HEK293 (cell line): ENCODE measurements at regions not wholly inside any gene's neighbourhood (a gene's known extent, or its start where the extent isn't known, plus 50 kb on each side); places are given as distances from the start of the nearest gene placed in this dataset.

ENCODE experiments used
- CTCF ChIA-PET: fragments of 350-600 bp; formaldehyde crosslinking; extraction: SDS; loops from one replicate; lab custom pipeline; 2021; ENCODE audit warnings: antibody characterized with exemption; lab: Yijun Ruan, JAX
- POLR2A ChIA-PET: fragments of 300-600 bp; formaldehyde crosslinking; extraction: SDS; loops from one replicate; lab custom pipeline; 2020; ENCODE audit warnings: antibody characterized with exemption, inconsistent platforms; lab: Yijun Ruan, JAX
- H3K27ac ChIP-seq: fragments of 200-500 bp; sonication (Bioruptor generic); 2 replicates; pipeline ENCODE4 v1.5.1; 2014; ENCODE audit warnings: low read depth, low read length, control low read depth, inconsistent platforms; ENCODE audit errors: extremely low read depth
- H3K36me3 ChIP-seq, 2 experiments: fragments of 200-500 bp in 1 of 2; sonication (Bioruptor generic) in 1 of 2; 1 replicate in 1 of 2; 2 replicates in 1 of 2; pipeline ENCODE4 v1.5.1; 2014 to 2017; ENCODE audit warnings: inconsistent platforms in 2 of 2, low read length in 2 of 2; ENCODE audit not compliant: control insufficient read depth in 2 of 2, insufficient read depth in 1 of 2
- H3K4me1 ChIP-seq: fragments of 200-500 bp; sonication (Bioruptor generic); 2 replicates; pipeline ENCODE4 v1.5.1; 2014; ENCODE audit warnings: mild to moderate bottlenecking, low read length, inconsistent platforms; ENCODE audit not compliant: control insufficient read depth, insufficient read depth
- H3K4me3 ChIP-seq: 2 replicates; pipeline ENCODE4 v1.5.1; 2011; ENCODE audit warnings: low read depth, mild to moderate bottlenecking, control low read depth, low read length, moderate library complexity
- H3K9me3 ChIP-seq: fragments of 200-500 bp; sonication (Bioruptor generic); 2 replicates; pipeline ENCODE4 v1.5.1; 2014; ENCODE audit warnings: low read depth, low read length, inconsistent platforms; ENCODE audit not compliant: control insufficient read depth, insufficient read depth
- EGR2 ChIP-seq: fragments of 450-650 bp; formaldehyde crosslinking; IDR thresholded peaks from 2 replicates; pipeline ENCODE4 v1.5.1; 2016; ENCODE audit warnings: low read depth, missing biosample characterization, missing genetic modification characterization
- FEZF1 ChIP-seq: fragments of 450-650 bp; formaldehyde crosslinking; IDR thresholded peaks from 2 replicates; pipeline ENCODE4 v1.5.1; 2016; ENCODE audit warnings: missing biosample characterization, missing genetic modification characterization
- KLF10 ChIP-seq: fragments of 450-650 bp; IDR thresholded peaks from 2 replicates; pipeline ENCODE4 v1.5.1; 2018; ENCODE audit warnings: missing biosample characterization, mild to moderate bottlenecking, missing genetic modification characterization
- KLF16 ChIP-seq: fragments of 450-650 bp; formaldehyde crosslinking; IDR thresholded peaks from 2 replicates; pipeline ENCODE4 v1.5.1; 2017; ENCODE audit warnings: missing biosample characterization, missing genetic modification characterization
- MEIS1 ChIP-seq: sonication (generic); formaldehyde crosslinking; IDR thresholded peaks from 2 replicates; pipeline ENCODE4 v1.8.1; 2022; ENCODE audit warnings: missing genetic modification reagents, mild to moderate bottlenecking, borderline replicate concordance
- PATZ1 ChIP-seq: fragments of 450-650 bp; formaldehyde crosslinking; IDR thresholded peaks from 2 replicates; pipeline ENCODE4 v1.5.1; 2016; ENCODE audit warnings: missing biosample characterization, missing genetic modification characterization
- SALL2 ChIP-seq: fragments of 450-650 bp; formaldehyde crosslinking; IDR thresholded peaks from 2 replicates; pipeline ENCODE4 v1.5.0; 2017; ENCODE audit warnings: missing biosample characterization, mild to moderate bottlenecking, missing genetic modification characterization, borderline replicate concordance
- ZBTB17 ChIP-seq: fragments of 450-650 bp; formaldehyde crosslinking; IDR thresholded peaks from 2 replicates; pipeline ENCODE4 v1.5.1; 2016; ENCODE audit warnings: missing biosample characterization, missing genetic modification characterization
- ZBTB48 ChIP-seq: fragments of 450-650 bp; formaldehyde crosslinking; IDR thresholded peaks from 2 replicates; pipeline ENCODE4 v1.5.1; 2016; ENCODE audit warnings: missing biosample characterization, missing genetic modification characterization
- ZBTB7A ChIP-seq: fragments of 450-650 bp; formaldehyde crosslinking; IDR thresholded peaks from 2 replicates; pipeline ENCODE4 v1.5.1; 2016; ENCODE audit warnings: low read depth, missing biosample characterization, missing genetic modification characterization
- ZFP37 ChIP-seq: fragments of 450-650 bp; formaldehyde crosslinking; IDR thresholded peaks from 2 replicates; pipeline ENCODE4 v1.5.1; 2016; ENCODE audit warnings: missing biosample characterization, missing genetic modification characterization
- ZNF112 ChIP-seq: fragments of 450-650 bp; formaldehyde crosslinking; IDR thresholded peaks from 2 replicates; pipeline ENCODE4 v1.5.0; 2017; ENCODE audit warnings: missing biosample characterization, missing genetic modification characterization
- ZNF248 ChIP-seq: fragments of 450-650 bp; formaldehyde crosslinking; IDR thresholded peaks from 2 replicates; pipeline ENCODE4 v1.5.1; 2017; ENCODE audit warnings: missing biosample characterization, missing genetic modification characterization
- ZNF292 ChIP-seq: fragments of 450-650 bp; formaldehyde crosslinking; IDR thresholded peaks from 2 replicates; pipeline ENCODE4 v1.5.1; 2016; ENCODE audit warnings: low read depth, missing biosample characterization, missing genetic modification characterization, borderline replicate concordance
- ZNF416 ChIP-seq: fragments of 450-650 bp; formaldehyde crosslinking; IDR thresholded peaks from 2 replicates; pipeline ENCODE4 v1.5.1; 2016; ENCODE audit warnings: missing biosample characterization, missing genetic modification characterization
- ZNF558 ChIP-seq: fragments of 450-650 bp; formaldehyde crosslinking; IDR thresholded peaks from 2 replicates; pipeline ENCODE4 v1.5.1; 2016; ENCODE audit warnings: missing biosample characterization, missing genetic modification characterization
- ZNF561 ChIP-seq: fragments of 450-650 bp; IDR thresholded peaks from 2 replicates; pipeline ENCODE4 v1.5.1; 2018; ENCODE audit warnings: missing biosample characterization, missing genetic modification characterization, borderline replicate concordance
- ZNF580 ChIP-seq: fragments of 450-650 bp; formaldehyde crosslinking; IDR thresholded peaks from 2 replicates; pipeline ENCODE4 v1.5.1; 2016; ENCODE audit warnings: missing biosample characterization, missing genetic modification characterization
- ZNF624 ChIP-seq: fragments of 450-650 bp; formaldehyde crosslinking; IDR thresholded peaks from 2 replicates; pipeline ENCODE4 v1.5.1; 2017; ENCODE audit warnings: missing biosample characterization, missing genetic modification characterization
- ZNF629 ChIP-seq: fragments of 450-650 bp; formaldehyde crosslinking; IDR thresholded peaks from 2 replicates; pipeline ENCODE4 v1.5.1; 2017; ENCODE audit warnings: missing biosample characterization, missing genetic modification characterization
- ZNF707 ChIP-seq: fragments of 450-650 bp; formaldehyde crosslinking; IDR thresholded peaks from 2 replicates; pipeline ENCODE4 v1.5.1; 2016; ENCODE audit warnings: missing biosample characterization, missing genetic modification characterization
- ZNF768 ChIP-seq: fragments of 450-650 bp; formaldehyde crosslinking; IDR thresholded peaks from 2 replicates; pipeline ENCODE4 v1.5.1; 2018; ENCODE audit warnings: missing biosample characterization, mild to moderate bottlenecking, missing genetic modification characterization
- ZNF776 ChIP-seq: fragments of 450-650 bp; formaldehyde crosslinking; IDR thresholded peaks from 2 replicates; pipeline ENCODE4 v1.5.0; 2017; ENCODE audit warnings: missing biosample characterization, missing genetic modification characterization, borderline replicate concordance
- ZSCAN16 ChIP-seq: fragments of 450-650 bp; formaldehyde crosslinking; IDR thresholded peaks from 2 replicates; pipeline ENCODE4 v1.5.1; 2016; ENCODE audit warnings: missing biosample characterization, missing genetic modification characterization
- TF ChIP-seq, protein P1 (sequence below): fragments of 450-650 bp; formaldehyde crosslinking; IDR thresholded peaks from 2 replicates; pipeline ENCODE4 v1.5.1; 2017; ENCODE audit warnings: missing biosample characterization, missing genetic modification characterization
- TF ChIP-seq, protein P2 (sequence below): fragments of 450-650 bp; formaldehyde crosslinking; IDR thresholded peaks from 2 replicates; pipeline ENCODE4 v1.5.1; 2016; ENCODE audit warnings: missing biosample characterization, missing genetic modification characterization, low read depth

DNA sequence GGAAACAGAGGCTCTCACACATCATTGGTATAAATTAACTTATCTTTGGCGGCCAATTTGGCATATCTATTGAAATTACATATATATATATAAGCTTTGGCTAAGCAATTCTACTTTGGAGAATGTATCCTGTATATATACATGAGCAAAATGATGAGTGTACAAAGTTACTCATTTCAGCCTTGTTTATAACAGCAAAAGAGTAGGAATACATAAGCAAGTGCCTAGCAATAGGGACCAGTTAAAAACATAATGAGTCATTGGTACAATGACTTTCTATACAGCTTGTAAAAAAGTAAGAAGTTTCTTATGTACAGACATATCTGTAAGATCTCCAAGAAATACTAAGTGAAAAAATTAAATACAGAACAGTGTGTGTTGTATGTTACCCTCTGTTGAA, 190.8 kb downstream of the LTN1 start:
- Histone ChIP-seq H3K36me3 (no peaks in the 10 kb centered on the region), H3K4me3 (no peak overlapping the region), H3K9me3 (no peaks in the 10 kb centered on the region), H3K27ac (no peak overlapping the region), H3K4me1 (no peaks in the 10 kb centered on the region)
- CTCF ChIA-PET: interaction anchor here (0.6 to 1.4 kb wide), 4 partner anchors 56 to 527 kb away, joined by 3 to 6 read pairs (median 3); no protein-coding TSS in a partner anchor
- no peak for TF ChIP-seq KLF10
- no peak for TF ChIP-seq ZNF629 (tag by site-specific recombination)
- TF ChIP-seq FEZF1 (tag by site-specific recombination): no peak
- no peak for TF ChIP-seq ZNF580 (tag by site-specific recombination)
- no peak for TF ChIP-seq ZBTB17 (tag by site-specific recombination)
- no peak for TF ChIP-seq KLF16 (tag by site-specific recombination)
- no peak for TF ChIP-seq ZNF776
- no peak for TF ChIP-seq ZSCAN16 (tag by site-specific recombination)
- TF ChIP-seq ZNF561 (tag by site-specific recombination): no peak
- POLR2A ChIA-PET: interaction anchor here (0.6 kb wide), 1 partner anchor 175 kb away, joined by 3 read pairs; no protein-coding TSS in a partner anchor

- TF ChIP-seq PATZ1 (no peak), ZBTB48 (no peak), ZNF624 (tag by site-specific recombination) (no peak), ZNF416 (tag by site-specific recombination) (no peak), ZFP37 (tag by site-specific recombination) (no peak), ZNF558 (tag by site-specific recombination) (no peak), ZNF707 (tag by site-specific recombination) (no peak), MEIS1 (no peak), ZNF292 (tag by site-specific recombination) (no peak), SALL2 (tag by site-specific recombination) (no peak), ZBTB7A (tag by site-specific recombination) (no peak), EGR2 (tag by site-specific recombination) (no peak), ZNF248 (tag by site-specific recombination) (no peak), ZNF112 (tag by site-specific recombination) (no peak), ZNF768 (tag by site-specific recombination) (no peak)
- TF ChIP-seq, protein P1, sequence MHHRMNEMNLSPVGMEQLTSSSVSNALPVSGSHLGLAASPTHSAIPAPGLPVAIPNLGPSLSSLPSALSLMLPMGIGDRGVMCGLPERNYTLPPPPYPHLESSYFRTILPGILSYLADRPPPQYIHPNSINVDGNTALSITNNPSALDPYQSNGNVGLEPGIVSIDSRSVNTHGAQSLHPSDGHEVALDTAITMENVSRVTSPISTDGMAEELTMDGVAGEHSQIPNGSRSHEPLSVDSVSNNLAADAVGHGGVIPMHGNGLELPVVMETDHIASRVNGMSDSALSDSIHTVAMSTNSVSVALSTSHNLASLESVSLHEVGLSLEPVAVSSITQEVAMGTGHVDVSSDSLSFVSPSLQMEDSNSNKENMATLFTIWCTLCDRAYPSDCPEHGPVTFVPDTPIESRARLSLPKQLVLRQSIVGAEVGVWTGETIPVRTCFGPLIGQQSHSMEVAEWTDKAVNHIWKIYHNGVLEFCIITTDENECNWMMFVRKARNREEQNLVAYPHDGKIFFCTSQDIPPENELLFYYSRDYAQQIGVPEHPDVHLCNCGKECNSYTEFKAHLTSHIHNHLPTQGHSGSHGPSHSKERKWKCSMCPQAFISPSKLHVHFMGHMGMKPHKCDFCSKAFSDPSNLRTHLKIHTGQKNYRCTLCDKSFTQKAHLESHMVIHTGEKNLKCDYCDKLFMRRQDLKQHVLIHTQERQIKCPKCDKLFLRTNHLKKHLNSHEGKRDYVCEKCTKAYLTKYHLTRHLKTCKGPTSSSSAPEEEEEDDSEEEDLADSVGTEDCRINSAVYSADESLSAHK (tag by site-specific recombination): no peak
- TF ChIP-seq, protein P2, sequence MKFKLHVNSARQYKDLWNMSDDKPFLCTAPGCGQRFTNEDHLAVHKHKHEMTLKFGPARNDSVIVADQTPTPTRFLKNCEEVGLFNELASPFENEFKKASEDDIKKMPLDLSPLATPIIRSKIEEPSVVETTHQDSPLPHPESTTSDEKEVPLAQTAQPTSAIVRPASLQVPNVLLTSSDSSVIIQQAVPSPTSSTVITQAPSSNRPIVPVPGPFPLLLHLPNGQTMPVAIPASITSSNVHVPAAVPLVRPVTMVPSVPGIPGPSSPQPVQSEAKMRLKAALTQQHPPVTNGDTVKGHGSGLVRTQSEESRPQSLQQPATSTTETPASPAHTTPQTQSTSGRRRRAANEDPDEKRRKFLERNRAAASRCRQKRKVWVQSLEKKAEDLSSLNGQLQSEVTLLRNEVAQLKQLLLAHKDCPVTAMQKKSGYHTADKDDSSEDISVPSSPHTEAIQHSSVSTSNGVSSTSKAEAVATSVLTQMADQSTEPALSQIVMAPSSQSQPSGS: no peak
- no peaks in the 10 kb centered on the region for H3K4me1 ChIP-seq
- no peaks in the 10 kb centered on the region for H3K36me3 ChIP-seq
- no peaks in the 10 kb centered on the region for H3K9me3 ChIP-seq
- ChIA-PET POLR2A (interaction anchor here (1.1 kb wide), 1 partner anchor 203 kb away, joined by 3 read pairs; no protein-coding TSS in a partner anchor), CTCF (interaction anchor here (0.8 to 1.2 kb wide), 3 partner anchors 18 to 54 kb away, joined by 3 to 4 read pairs (median 3); no protein-coding TSS in a partner anchor)
- H3K27ac ChIP-seq: no peak overlapping the region
- H3K4me3 ChIP-seq: no peak overlapping the region
Observed at GRCh38 chr21:28799926-28800325, 192.8 kb downstream of the LTN1 start.
